Type B pancreatic cell (in vitro differentiated cells): ENCODE measurements at regions not wholly inside any gene's neighbourhood (a gene's known extent, or its start where the extent isn't known, plus 50 kb on each side); places are given as distances from the start of the nearest gene placed in this dataset.

Experiments
- DNase-seq: peaks from one replicate; pipeline ENCODE4 v3.0.0; 2021; ENCODE audit warnings: mixed read lengths; ENCODE audit not compliant: unreplicated experiment; ENCODE audit errors: extremely low spot score
- H3K27ac Mint-ChIP-seq: 2 replicates; pipeline ENCODE4 v1.8.0; 2021; ENCODE audit warnings: mild to moderate bottlenecking, mixed read lengths
- H3K27me3 Mint-ChIP-seq: 2 replicates; pipeline ENCODE4 v1.8.0; 2021; ENCODE audit warnings: mixed read lengths
- H3K36me3 Mint-ChIP-seq: 2 replicates; pipeline ENCODE4 v1.8.0; 2021; ENCODE audit warnings: mixed read lengths
- H3K4me1 Mint-ChIP-seq: one replicate; pipeline ENCODE4 v1.8.0; 2021; ENCODE audit warnings: mixed read lengths; ENCODE audit not compliant: unreplicated experiment
- H3K4me3 Mint-ChIP-seq: 2 replicates; pipeline ENCODE4 v1.8.0; 2021; ENCODE audit warnings: mild to moderate bottlenecking, mixed read lengths
- H3K9me3 Mint-ChIP-seq: 2 replicates; pipeline ENCODE4 v1.8.0; 2021; ENCODE audit warnings: mixed read lengths
- CTCF ChIP-seq: fragments of 200-600 bp; sonication (generic); conservative IDR thresholded peaks from 2 replicates; pipeline ENCODE4 v1.5.0; 2021; ENCODE audit warnings: antibody characterized with exemption, mild to moderate bottlenecking

DNA sequence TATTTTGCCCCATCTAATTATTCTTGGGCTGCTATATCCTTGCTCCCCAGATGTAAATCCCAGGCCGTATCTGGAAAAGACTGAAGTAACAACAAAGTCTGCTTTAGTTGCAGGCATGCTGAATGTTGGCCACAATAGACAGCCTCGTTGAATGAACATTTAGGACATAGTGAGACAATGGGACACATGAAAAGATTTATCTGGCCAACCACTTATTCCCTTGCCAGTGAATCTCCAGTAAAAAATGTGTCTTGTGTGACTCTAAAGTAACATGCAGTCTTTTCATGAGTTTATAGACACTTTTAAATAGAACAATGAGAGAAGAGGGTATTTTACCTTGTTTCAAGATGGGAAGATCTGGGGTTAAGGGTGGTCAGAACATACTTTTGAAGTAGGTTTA is 60.2 kb upstream of the STXBP6 start:
- Mint-ChIP-seq H3K9me3 (peaks cover 1% of the 10 kb centered on the region), H3K27ac (peak overlapping the region; percentile 39), H3K4me3 (no peak overlapping the region), H3K36me3 (no peaks in the 10 kb centered on the region), H3K27me3 (no peaks in the 10 kb centered on the region), H3K4me1 (peaks cover 7% of the 10 kb centered on the region)
- no peak for TF ChIP-seq CTCF
- no peak for DNase-seq

- no peak overlapping the region for H3K27ac Mint-ChIP-seq
- no peak for DNase-seq
- no peak overlapping the region for H3K4me3 Mint-ChIP-seq
- no peak for TF ChIP-seq CTCF
- peaks cover 7% of the 10 kb centered on the region for H3K4me1 Mint-ChIP-seq
- H3K36me3 Mint-ChIP-seq, result no peaks in the 10 kb centered on the region
- H3K27me3 Mint-ChIP-seq, result no peaks in the 10 kb centered on the region
- no peaks in the 10 kb centered on the region for H3K9me3 Mint-ChIP-seq
These were observed 59.0 kb upstream of the STXBP6 start for GRCh38 chr14:25108959-25109358.

GRCh38 chr14:25108291-25108690 is 58.3 kb upstream of the STXBP6 start:
- H3K4me3 Mint-ChIP-seq, result no peak overlapping the region
- H3K36me3 Mint-ChIP-seq, result no peaks in the 10 kb centered on the region
- no peak for TF ChIP-seq CTCF
- no peaks in the 10 kb centered on the region for H3K27me3 Mint-ChIP-seq
- H3K27ac Mint-ChIP-seq, result no peak overlapping the region
- DNase-seq, result no peak
- H3K4me1 Mint-ChIP-seq, result peaks cover 7% of the 10 kb centered on the region
- no peaks in the 10 kb centered on the region for H3K9me3 Mint-ChIP-seq

GRCh38 chr14:25103820-25104219 is 53.9 kb upstream of the STXBP6 start:
- Mint-ChIP-seq H3K27ac (no peak overlapping the region), H3K4me3 (no peak overlapping the region), H3K9me3 (no peaks in the 10 kb centered on the region), H3K4me1 (no peaks in the 10 kb centered on the region), H3K36me3 (no peaks in the 10 kb centered on the region), H3K27me3 (no peaks in the 10 kb centered on the region)
- DNase-seq, result no peak
- no peak for TF ChIP-seq CTCF

DNA sequence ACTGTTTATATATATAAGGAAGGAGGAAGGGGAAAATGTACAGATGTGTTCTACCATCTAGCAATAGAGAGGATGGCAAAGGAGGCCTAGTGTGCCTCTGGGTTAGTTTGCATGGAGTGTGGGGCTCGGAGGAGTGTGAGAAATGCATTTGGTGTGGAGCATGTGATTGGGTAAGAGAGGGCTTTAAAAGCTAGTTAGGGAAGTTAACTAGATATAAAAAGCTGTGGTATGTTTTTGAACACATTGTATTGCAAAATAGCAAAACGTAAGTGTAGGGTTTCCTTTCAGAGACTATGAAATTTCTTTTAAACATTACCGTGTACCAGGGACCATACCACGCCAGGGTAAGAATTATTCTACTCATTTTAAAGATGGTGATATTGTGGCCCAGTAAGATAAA is 53.3 kb upstream of the STXBP6 start:
- no peak overlapping the region for H3K27ac Mint-ChIP-seq
- H3K9me3 Mint-ChIP-seq, result no peaks in the 10 kb centered on the region
- no peak for TF ChIP-seq CTCF
- H3K27me3 Mint-ChIP-seq, result no peaks in the 10 kb centered on the region
- no peaks in the 10 kb centered on the region for H3K36me3 Mint-ChIP-seq
- H3K4me3 Mint-ChIP-seq, result no peak overlapping the region
- no peak for DNase-seq
- no peaks in the 10 kb centered on the region for H3K4me1 Mint-ChIP-seq

DNA sequence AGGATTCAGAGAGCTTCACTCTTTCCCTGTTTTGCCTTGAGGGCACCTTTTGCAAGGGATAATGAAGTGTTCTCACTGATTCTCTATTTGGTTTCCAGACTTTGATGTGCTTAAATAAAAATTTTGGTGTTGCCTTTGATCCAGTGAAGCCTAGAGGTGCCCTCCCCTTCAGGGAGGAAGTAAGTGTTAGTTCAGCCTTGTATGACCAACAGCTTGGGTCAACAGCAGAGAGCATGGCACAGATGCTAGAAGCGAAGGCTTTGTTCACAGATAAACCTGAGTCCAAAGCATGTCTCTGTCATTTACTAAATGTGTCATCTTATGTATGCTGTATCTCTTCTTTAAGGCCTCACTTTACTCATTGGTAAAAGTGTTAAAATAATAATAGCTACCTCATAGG is 52.8 kb upstream of the STXBP6 start:
- Mint-ChIP-seq H3K4me3 (no peak overlapping the region), H3K9me3 (no peaks in the 10 kb centered on the region), H3K27ac (no peak overlapping the region), H3K36me3 (no peaks in the 10 kb centered on the region), H3K4me1 (no peaks in the 10 kb centered on the region), H3K27me3 (no peaks in the 10 kb centered on the region)
- no peak for DNase-seq
- no peak for TF ChIP-seq CTCF
